ENCODE measurements at regions not wholly inside any gene's neighbourhood (a gene's known extent, or its start where the extent isn't known, plus 50 kb on each side); places are given as distances from the start of the nearest gene placed in this dataset.

DNA sequence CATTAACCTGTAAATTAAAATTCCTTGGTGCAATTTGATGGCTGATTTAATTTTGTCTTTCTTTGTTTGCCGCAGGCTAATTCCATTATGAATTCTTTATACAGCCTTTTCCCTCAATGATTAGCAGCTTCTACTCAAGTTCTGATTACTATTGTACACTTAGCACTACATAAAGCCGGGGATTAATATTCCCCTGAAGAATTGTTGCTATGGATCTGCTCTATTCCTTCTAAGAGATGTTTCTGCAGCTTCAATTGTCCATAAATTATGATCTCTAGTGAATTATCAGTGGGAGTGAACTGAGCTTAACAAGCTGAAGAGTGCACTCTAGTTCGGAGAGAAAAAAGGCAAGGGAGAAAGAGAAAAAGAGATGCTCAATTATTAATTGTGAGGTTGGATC is 433.7 kb upstream of the SPRED2 start:
- DNase-seq (ENCODE audit: low spot score): no peak

DNA sequence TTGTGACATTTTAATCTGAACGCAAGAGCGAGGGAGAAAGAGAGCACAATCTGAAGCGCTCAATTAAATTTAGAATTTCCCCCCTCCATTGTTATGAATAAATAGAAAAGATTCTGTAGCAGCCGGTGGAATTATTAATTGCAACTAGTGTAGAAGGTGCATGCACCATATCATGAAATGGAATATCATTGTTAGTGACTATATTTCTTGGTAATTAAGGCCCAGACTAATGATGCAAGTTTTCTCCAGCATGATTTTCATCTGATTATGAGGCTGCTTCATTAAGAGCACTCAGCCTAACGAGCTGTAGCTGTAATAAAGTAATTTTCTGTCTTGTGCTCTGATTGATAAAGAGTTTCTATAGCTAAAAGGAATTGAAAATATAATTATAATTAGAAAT is 432.2 kb upstream of the SPRED2 start:
- Mint-ChIP-seq H3K4me1 (ENCODE audit: low read depth) (no peaks in the 10 kb centered on the region), H3K9me3 (no peaks in the 10 kb centered on the region), H3K36me3 (ENCODE audit: low read depth) (no peaks in the 10 kb centered on the region), H3K27me3 (ENCODE audit: low read depth) (no peaks in the 10 kb centered on the region), H3K27ac (no peak overlapping the region), H3K4me3 (no peak overlapping the region)
- DNase-seq (ENCODE audit: low spot score): no peak

More for the DNA sequence above, 433.7 kb upstream of the SPRED2 start:
- Mint-ChIP-seq H3K27ac (no peak overlapping the region), H3K4me1 (ENCODE audit: low read depth) (no peaks in the 10 kb centered on the region), H3K4me3 (no peak overlapping the region), H3K36me3 (ENCODE audit: low read depth) (no peaks in the 10 kb centered on the region), H3K27me3 (ENCODE audit: low read depth) (no peaks in the 10 kb centered on the region), H3K9me3 (no peaks in the 10 kb centered on the region)

GRCh38 chr2:65863713-65864112 is 431.3 kb upstream of the SPRED2 start:
- Mint-ChIP-seq H3K36me3 (ENCODE audit: low read depth) (no peaks in the 10 kb centered on the region), H3K27ac (no peak overlapping the region), H3K4me1 (ENCODE audit: low read depth) (no peaks in the 10 kb centered on the region), H3K9me3 (no peaks in the 10 kb centered on the region), H3K27me3 (ENCODE audit: low read depth) (no peaks in the 10 kb centered on the region), H3K4me3 (no peak overlapping the region)
- no peak for DNase-seq (ENCODE audit: low spot score)

DNA sequence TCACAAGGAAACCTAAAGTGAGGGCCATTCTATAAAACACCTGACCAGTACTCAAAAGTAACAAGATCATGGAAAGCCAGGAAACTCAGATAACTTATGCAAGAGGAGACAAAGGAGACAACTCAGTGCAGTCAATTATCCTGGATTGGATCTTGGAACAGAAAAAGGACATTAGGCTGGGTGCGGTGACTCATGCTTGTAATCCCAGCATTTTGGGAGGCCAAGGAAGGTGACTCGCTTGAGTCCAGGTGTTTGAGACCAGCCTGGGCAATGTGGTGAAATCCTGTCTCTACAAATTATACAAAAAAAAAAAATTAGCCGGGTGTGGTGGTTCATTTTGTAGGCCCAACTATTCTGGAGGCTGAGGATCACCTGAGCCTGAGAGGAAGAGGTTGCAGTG is 424.5 kb upstream of the SPRED2 start:
- Mint-ChIP-seq H3K4me1 (ENCODE audit: low read depth) (no peaks in the 10 kb centered on the region), H3K27ac (no peak overlapping the region), H3K27me3 (ENCODE audit: low read depth) (no peaks in the 10 kb centered on the region), H3K9me3 (no peaks in the 10 kb centered on the region), H3K36me3 (ENCODE audit: low read depth) (no peaks in the 10 kb centered on the region), H3K4me3 (no peak overlapping the region)
- no peak for DNase-seq (ENCODE audit: low spot score)

- Mint-ChIP-seq H3K4me3 (no peak overlapping the region), H3K36me3 (ENCODE audit: low read depth) (no peaks in the 10 kb centered on the region), H3K27ac (no peak overlapping the region), H3K9me3 (no peaks in the 10 kb centered on the region), H3K27me3 (ENCODE audit: low read depth) (no peaks in the 10 kb centered on the region), H3K4me1 (ENCODE audit: low read depth) (no peaks in the 10 kb centered on the region)
- no peak for DNase-seq (ENCODE audit: low spot score)
These were observed 424.0 kb upstream of the SPRED2 start for GRCh38 chr2:65856423-65856822.

- Mint-ChIP-seq H3K27ac (no peak overlapping the region), H3K9me3 (no peaks in the 10 kb centered on the region), H3K36me3 (ENCODE audit: low read depth) (no peaks in the 10 kb centered on the region), H3K27me3 (ENCODE audit: low read depth) (no peaks in the 10 kb centered on the region), H3K4me1 (ENCODE audit: low read depth) (no peaks in the 10 kb centered on the region), H3K4me3 (no peak overlapping the region)
- no peak for DNase-seq (ENCODE audit: low spot score)
These were observed 418.3 kb upstream of the SPRED2 start for GRCh38 chr2:65850695-65851094.

DNA sequence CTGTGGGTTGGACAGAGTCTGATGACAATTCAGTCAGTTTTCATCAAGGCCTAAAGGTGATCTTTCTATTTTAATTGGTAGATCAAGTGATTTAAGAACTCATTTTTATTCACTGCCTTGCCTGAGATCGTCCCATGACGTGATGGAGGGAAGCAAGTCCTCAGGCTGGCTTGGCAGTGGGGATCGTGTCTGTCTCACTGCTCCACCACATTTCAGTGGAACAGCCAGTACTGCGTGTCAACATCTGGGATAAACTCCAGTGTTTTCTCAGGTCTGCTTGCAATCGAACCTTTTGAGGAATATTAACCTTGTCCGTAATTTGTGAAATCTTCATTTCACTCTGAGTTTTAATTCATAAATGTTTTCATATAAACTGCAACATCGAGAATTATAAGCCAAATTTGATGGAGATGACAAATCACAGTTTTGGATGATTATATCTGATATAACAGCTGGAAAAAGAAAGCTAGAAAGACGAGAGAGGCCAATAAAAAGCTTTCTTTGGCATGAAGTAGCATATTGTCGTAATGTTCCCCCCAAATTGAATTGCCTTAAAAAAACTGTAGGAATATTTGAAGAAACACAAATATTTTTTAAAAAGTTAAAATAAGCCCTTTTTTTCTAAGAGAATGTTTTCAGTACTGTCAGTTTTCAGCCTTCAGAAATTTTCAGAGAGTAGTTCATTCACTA is 414.7 kb upstream of the SPRED2 start:
- H3K27ac Mint-ChIP-seq: no peak overlapping the region
- no peak for DNase-seq (ENCODE audit: low spot score)
- H3K9me3 Mint-ChIP-seq: peaks cover 5% of the 10 kb centered on the region
- no peak overlapping the region for H3K4me3 Mint-ChIP-seq
- H3K4me1 Mint-ChIP-seq (ENCODE audit: low read depth): no peaks in the 10 kb centered on the region
- no peaks in the 10 kb centered on the region for H3K27me3 Mint-ChIP-seq (ENCODE audit: low read depth)
- H3K36me3 Mint-ChIP-seq (ENCODE audit: low read depth): no peaks in the 10 kb centered on the region

DNA sequence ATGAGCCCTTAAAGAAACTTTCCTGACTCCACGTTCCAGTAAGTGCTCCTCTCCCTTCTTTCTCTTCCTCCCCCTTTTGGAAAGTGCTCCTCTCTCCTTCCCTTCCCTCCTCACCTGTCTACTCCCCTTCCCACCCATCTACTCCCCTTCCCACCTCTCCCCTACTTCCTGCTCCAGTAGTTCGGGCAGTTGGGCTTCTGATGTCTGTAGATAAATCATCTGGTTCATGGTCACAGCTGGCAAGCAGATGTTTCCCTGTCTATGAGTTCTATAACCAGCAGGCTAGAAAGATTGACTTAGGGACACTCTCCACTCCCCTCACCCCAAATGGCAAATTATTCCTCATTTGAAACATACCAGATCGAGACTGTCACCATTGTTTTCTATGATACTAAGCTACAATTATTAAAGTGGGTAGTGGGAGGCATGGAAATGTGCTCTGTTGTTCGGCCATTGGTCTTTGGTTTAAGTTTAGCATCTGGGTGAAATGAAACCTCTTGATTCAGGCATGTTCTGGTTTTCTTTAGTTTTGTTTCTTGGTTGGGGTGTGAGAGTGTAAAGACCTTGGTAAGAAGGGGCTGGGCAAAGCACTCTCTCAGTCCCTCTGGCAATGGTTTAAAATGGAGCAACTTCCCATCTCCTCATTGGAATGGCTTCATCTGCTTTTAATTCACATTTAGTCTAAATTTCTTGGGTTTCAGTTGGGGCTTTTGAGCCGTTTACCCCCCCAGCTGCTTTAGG is 413.2 kb upstream of the SPRED2 start:
- H3K27ac Mint-ChIP-seq: no peak overlapping the region
- no peak for DNase-seq (ENCODE audit: low spot score)
- H3K4me3 Mint-ChIP-seq: no peak overlapping the region
- H3K36me3 Mint-ChIP-seq (ENCODE audit: low read depth): no peaks in the 10 kb centered on the region
- peaks cover 13% of the 10 kb centered on the region for H3K9me3 Mint-ChIP-seq
- H3K4me1 Mint-ChIP-seq (ENCODE audit: low read depth): no peaks in the 10 kb centered on the region
- H3K27me3 Mint-ChIP-seq (ENCODE audit: low read depth): no peaks in the 10 kb centered on the region

- Mint-ChIP-seq H3K36me3 (ENCODE audit: low read depth) (no peaks in the 10 kb centered on the region), H3K9me3 (peaks cover 13% of the 10 kb centered on the region), H3K27ac (no peak overlapping the region), H3K4me1 (ENCODE audit: low read depth) (no peaks in the 10 kb centered on the region), H3K4me3 (no peak overlapping the region), H3K27me3 (ENCODE audit: low read depth) (no peaks in the 10 kb centered on the region)
- DNase-seq (ENCODE audit: low spot score): no peak
These were observed 409.7 kb upstream of the SPRED2 start for GRCh38 chr2:65842104-65842503.

GRCh38 chr2:65835975-65836549 is 403.7 kb upstream of the SPRED2 start:
- Mint-ChIP-seq H3K9me3 (peaks cover 3% of the 10 kb centered on the region), H3K27me3 (ENCODE audit: low read depth) (no peaks in the 10 kb centered on the region), H3K27ac (no peak overlapping the region), H3K4me3 (no peak overlapping the region), H3K4me1 (ENCODE audit: low read depth) (no peaks in the 10 kb centered on the region), H3K36me3 (ENCODE audit: low read depth) (no peaks in the 10 kb centered on the region)
- DNase-seq (ENCODE audit: low spot score): no peak

- no peaks in the 10 kb centered on the region for H3K27me3 Mint-ChIP-seq (ENCODE audit: low read depth)
- H3K4me3 Mint-ChIP-seq: no peak overlapping the region
- H3K9me3 Mint-ChIP-seq: no peaks in the 10 kb centered on the region
- no peak for DNase-seq (ENCODE audit: low spot score)
- no peaks in the 10 kb centered on the region for H3K4me1 Mint-ChIP-seq (ENCODE audit: low read depth)
- no peaks in the 10 kb centered on the region for H3K36me3 Mint-ChIP-seq (ENCODE audit: low read depth)
- H3K27ac Mint-ChIP-seq: no peak overlapping the region
These were observed 402.5 kb upstream of the SPRED2 start for GRCh38 chr2:65834771-65835475.

GRCh38 chr2:65834062-65834461 is 401.7 kb upstream of the SPRED2 start:
- no peaks in the 10 kb centered on the region for H3K36me3 Mint-ChIP-seq (ENCODE audit: low read depth)
- no peaks in the 10 kb centered on the region for H3K9me3 Mint-ChIP-seq
- no peaks in the 10 kb centered on the region for H3K27me3 Mint-ChIP-seq (ENCODE audit: low read depth)
- H3K27ac Mint-ChIP-seq: no peak overlapping the region
- no peak overlapping the region for H3K4me3 Mint-ChIP-seq
- no peak for DNase-seq (ENCODE audit: low spot score)
- no peaks in the 10 kb centered on the region for H3K4me1 Mint-ChIP-seq (ENCODE audit: low read depth)

- Mint-ChIP-seq H3K4me3 (no peak overlapping the region), H3K27me3 (ENCODE audit: low read depth) (no peaks in the 10 kb centered on the region)
These were observed 399.1 kb upstream of the SPRED2 start for GRCh38 chr2:65831509-65831908.

GRCh38 chr2:65826567-65826966 is 394.2 kb upstream of the SPRED2 start:
- H3K4me3 Mint-ChIP-seq: no peak overlapping the region

More at GRCh38 chr2:65831509-65831908, 399.1 kb upstream of the SPRED2 start:
- H3K27ac Mint-ChIP-seq: no peak overlapping the region
- DNase-seq (ENCODE audit: low spot score): no peak
- H3K36me3 Mint-ChIP-seq (ENCODE audit: low read depth): no peaks in the 10 kb centered on the region
- no peaks in the 10 kb centered on the region for H3K4me1 Mint-ChIP-seq (ENCODE audit: low read depth)
- H3K9me3 Mint-ChIP-seq: no peaks in the 10 kb centered on the region

More at GRCh38 chr2:65826567-65826966, 394.2 kb upstream of the SPRED2 start:
- no peaks in the 10 kb centered on the region for H3K36me3 Mint-ChIP-seq (ENCODE audit: low read depth)
- DNase-seq (ENCODE audit: low spot score): no peak
- no peaks in the 10 kb centered on the region for H3K9me3 Mint-ChIP-seq
- no peaks in the 10 kb centered on the region for H3K27me3 Mint-ChIP-seq (ENCODE audit: low read depth)
- no peaks in the 10 kb centered on the region for H3K4me1 Mint-ChIP-seq (ENCODE audit: low read depth)
- no peak overlapping the region for H3K27ac Mint-ChIP-seq

All from T-helper 2 cell treated with Interferon-gamma antibody and Interleukin-4, amounts not matched to agents 5 μg/mL and 100 μg/mL, for 36 hours (primary cell).